Endothelial cell of umbilical vein (primary cell): ENCODE measurements at regions not wholly inside any gene's neighbourhood (a gene's known extent, or its start where the extent isn't known, plus 50 kb on each side); places are given as distances from the start of the nearest gene placed in this dataset.

Experiments
- BruUV-seq: library from RNA; stranded (reverse); fragments of 400-500 nt; replicated peaks from 2 replicates; lab custom pipeline; 2021; lab: Mats Ljungman, UMichigan
- CTCF ChIA-PET: fragments of 300-600, 350-600 bp; sonication (Branson Sonifier 250); formaldehyde crosslinking; loops from one replicate; lab custom pipeline; 2021; ENCODE audit warnings: antibody characterized with exemption, inconsistent platforms; lab: Charles Lee
- POLR2A ChIA-PET: fragments of 300-600, 350-600 bp; sonication (Branson Sonifier 250); formaldehyde crosslinking; loops from one replicate; lab custom pipeline; 2021; ENCODE audit warnings: antibody characterized with exemption, inconsistent platforms; lab: Charles Lee
- DNase-seq: peaks from one replicate; pipeline ENCODE4 v3.0.0-alpha.2; 2011; ENCODE audit warnings: low read depth, low spot score
- FAIRE-seq: peaks from 2 replicates; lab custom pipeline; 2011; peaks lifted over from hg19 to GRCh38; lab: Jason Lieb, UNC
- H2AFZ ChIP-seq: 2 replicates; pipeline ENCODE4 v1.6.0; 2012; ENCODE audit warnings: low read depth, low read length, control low read depth, inconsistent platforms
- H3K27ac ChIP-seq: 2 replicates; pipeline ENCODE4 v1.5.1; 2011; ENCODE audit warnings: low read depth, mild to moderate bottlenecking, control low read depth, low read length, moderate library complexity; ENCODE audit not compliant: insufficient read depth
- H3K27me3 ChIP-seq, 2 experiments: 2 replicates each; pipeline versions ENCODE4 v1.6.0 to v1.6.1; 2011; ENCODE audit warnings: low read length in 2 of 2, mixed read lengths in 1 of 2; ENCODE audit not compliant: control insufficient read depth in 2 of 2, insufficient read depth in 2 of 2
- H3K36me3 ChIP-seq, 2 experiments: 2 replicates in 1 of 2; 3 replicates in 1 of 2; pipeline ENCODE4 v1.5.1; 2011; ENCODE audit warnings: low read length in 2 of 2, mild to moderate bottlenecking in 1 of 2, moderate library complexity in 1 of 2; ENCODE audit not compliant: control insufficient read depth in 2 of 2, insufficient read depth in 2 of 2; ENCODE audit errors: extremely low read depth in 1 of 2
- H3K4me1 ChIP-seq: 3 replicates; pipeline ENCODE4 v1.5.1; 2011; ENCODE audit warnings: mild to moderate bottlenecking, low read length; ENCODE audit not compliant: control insufficient read depth, insufficient read depth; ENCODE audit errors: extremely low read depth
- H3K4me2 ChIP-seq: 2 replicates; pipeline ENCODE4 v1.6.1; 2011; ENCODE audit warnings: low read length, control low read depth, mixed read lengths; ENCODE audit not compliant: insufficient read depth
- H3K4me3 ChIP-seq, 3 experiments: fragments of 200-600 bp in 1 of 3; sonication (generic), shearing (Covaris generic) in 1 of 3; replicated peaks in 1 of 3; 2 replicates each; pipeline ENCODE4 v1.5.1; 2011 to 2016; ENCODE audit warnings: control low read depth in 3 of 3, low read length in 3 of 3, mild to moderate bottlenecking in 2 of 3, inconsistent platforms in 1 of 3, low read depth in 1 of 3, moderate library complexity in 1 of 3; ENCODE audit not compliant: insufficient read depth in 1 of 3
- H3K79me2 ChIP-seq: 2 replicates; pipeline ENCODE4 v1.6.0; 2012; ENCODE audit warnings: low read length, inconsistent platforms; ENCODE audit not compliant: control insufficient read depth, insufficient read depth
- H3K9ac ChIP-seq: replicated peaks from 2 replicates; pipeline ENCODE3; 2011; ENCODE audit warnings: low read length, control low read depth; ENCODE audit not compliant: insufficient read depth; ENCODE audit errors: extremely low read depth
- H3K9me1 ChIP-seq: replicated peaks from 3 replicates; pipeline ENCODE4 v1.6.0; 2011; ENCODE audit warnings: mild to moderate bottlenecking, low read length; ENCODE audit not compliant: control insufficient read depth, insufficient read depth; ENCODE audit errors: extremely low read depth
- H3K9me3 ChIP-seq: replicated peaks from 2 replicates; pipeline ENCODE4 v1.5.1; 2012; ENCODE audit warnings: low read length, inconsistent platforms; ENCODE audit not compliant: control insufficient read depth, insufficient read depth
- H4K20me1 ChIP-seq: replicated peaks from 2 replicates; pipeline ENCODE3; 2011; ENCODE audit warnings: mild to moderate bottlenecking, low read length; ENCODE audit not compliant: control insufficient read depth, insufficient read depth; ENCODE audit errors: extremely low read depth
- CTCF ChIP-seq, 2 donors: IDR thresholded peaks; 1 replicate in 1 of 2; 2 replicates in 1 of 2; pipeline ENCODE4 v1.5.1; 2011; ENCODE audit warnings: low read length in 2 of 2, mild to moderate bottlenecking in 2 of 2, moderate library complexity in 2 of 2, control low read depth in 1 of 2, inconsistent platforms in 1 of 2, low read depth in 1 of 2; ENCODE audit not compliant: insufficient read depth in 1 of 2; ENCODE audit errors: extremely low read depth in 1 of 2
- EZH2 ChIP-seq: IDR thresholded peaks from 2 replicates; pipeline ENCODE4 v1.6.1; 2012; ENCODE audit warnings: borderline replicate concordance, low read depth, mild to moderate bottlenecking, moderate library complexity, low read length, inconsistent platforms; ENCODE audit not compliant: severe bottlenecking
- FOS ChIP-seq: IDR thresholded peaks from 2 replicates; pipeline ENCODE4 v1.6.1; 2011; ENCODE audit warnings: mild to moderate bottlenecking, low read length, moderate library complexity, borderline replicate concordance; ENCODE audit not compliant: insufficient read depth
- GATA2 ChIP-seq: IDR thresholded peaks from 2 replicates; pipeline ENCODE4 v1.7.0; 2011; ENCODE audit warnings: low read depth, mild to moderate bottlenecking, moderate library complexity, mixed read lengths, low read length; ENCODE audit not compliant: insufficient read length, insufficient read depth
- JUN ChIP-seq: IDR thresholded peaks from 2 replicates; pipeline ENCODE4 v1.6.1; 2011; ENCODE audit warnings: borderline replicate concordance, low read depth; ENCODE audit not compliant: insufficient read length, insufficient read depth
- MAX ChIP-seq: IDR thresholded peaks from 2 replicates; pipeline ENCODE4 v1.6.1; 2011; ENCODE audit not compliant: insufficient read depth, insufficient read length
- MYC ChIP-seq: IDR thresholded peaks from one replicate; pipeline ENCODE4 v1.6.1; 2011; ENCODE audit warnings: mild to moderate bottlenecking, low read depth, low read length
- POLR2A ChIP-seq: IDR thresholded peaks from 2 replicates; pipeline ENCODE4 v1.6.1; 2012; ENCODE audit warnings: low read depth, mild to moderate bottlenecking, control low read depth, low read length
- POLR2AphosphoS5 ChIP-seq: IDR thresholded peaks from 2 replicates; pipeline ENCODE4 v1.6.1; 2012; ENCODE audit warnings: low read depth, mild to moderate bottlenecking, control low read depth, low read length, moderate library complexity; ENCODE audit not compliant: insufficient read depth
- dilution Hi-C: fragments of 300-500 bp; cut with MboI; formaldehyde crosslinking; loops from one replicate; pipeline ENCODE4 v1.15.0; 2019; ENCODE audit warnings: low sequenced_read_pairs; ENCODE audit not compliant: extremely low pct_ligation_motif_present
- intact Hi-C: fragments of 100-400 bp; cut with micrococcal nuclease; formaldehyde crosslinking; loops from one replicate; pipeline ENCODE4 v1.10.0; 2022

- no peak overlapping the region for H2AFZ ChIP-seq
- no peaks in the 10 kb centered on the region for H3K27me3 ChIP-seq
- ChIA-PET CTCF (no interaction called here), POLR2A (no interaction called here)
- DNase-seq (no peak), FAIRE-seq (no peak)
- no peaks in the 10 kb centered on the region for H4K20me1 ChIP-seq
- TF ChIP-seq EZH2, result no peak
- no peak for TF ChIP-seq JUN
- TF ChIP-seq MAX, result no peak
- no peak for TF ChIP-seq GATA2
- no peak for TF ChIP-seq CTCF (IDR thresholded peaks at IDR 0.05; ENCODE audit: extremely low read depth in 1 of 2, insufficient read depth in 1 of 2, low read depth in 1 of 2, low read length in 2 of 2)
- no peak for TF ChIP-seq MYC
- no peak for TF ChIP-seq POLR2AphosphoS5
- TF ChIP-seq FOS, result no peak
- TF ChIP-seq POLR2A, result no peak
- no peaks in the 10 kb centered on the region for H3K36me3 ChIP-seq
- no peaks in the 10 kb centered on the region for H3K9me3 ChIP-seq
- no peak overlapping the region for H3K27ac ChIP-seq
- intact Hi-C loops, result no loop called here
- no peaks in the 10 kb centered on the region for H3K79me2 ChIP-seq
- no peak overlapping the region for H3K4me2 ChIP-seq
- H3K4me3 ChIP-seq, result no peak overlapping the region
- BruUV-seq, result no TSS peak
- H3K9me1 ChIP-seq, result no peaks in the 10 kb centered on the region
- dilution Hi-C loops, result no loop called here
- H3K9ac ChIP-seq, result no peak overlapping the region
- H3K4me1 ChIP-seq, result no peaks in the 10 kb centered on the region
Measured at GRCh38 chr2:34029073-34029472, 430.0 kb upstream of the FAM98A start.
